GM12878 (cell line): ENCODE measurements at regions not wholly inside any gene's neighbourhood (a gene's known extent, or its start where the extent isn't known, plus 50 kb on each side); places are given as distances from the start of the nearest gene placed in this dataset.

Experiments used
- ATAC-seq: fragments of 200-7000 bp; cut with Tn5 transposase; 3 replicates; pipeline ENCODE4 v1.9.1; 2020; ENCODE audit warnings: mild to moderate bottlenecking, moderate library complexity
- BruUV-seq: library from RNA; stranded (reverse); fragments of 400-500 nt; replicated peaks from 2 replicates; lab custom pipeline; 2021; lab: Mats Ljungman, UMichigan
- CTCF ChIA-PET: fragments of 300-600 bp; sonication (Branson Sonifier 250); formaldehyde crosslinking; extraction: SDS; loops from one replicate; lab custom pipeline; 2021; ENCODE audit warnings: inconsistent platforms; lab: Yijun Ruan, JAX
- POLR2A ChIA-PET: fragments of 350-600 bp; formaldehyde crosslinking; extraction: SDS; loops from one replicate; lab custom pipeline; 2021; ENCODE audit warnings: inconsistent platforms; lab: Charles Lee
- RAD21 ChIA-PET: fragments of 300-600 bp; sonication (Branson Sonifier 250); formaldehyde crosslinking; loops from one replicate; lab custom pipeline; 2023; ENCODE audit warnings: antibody characterized with exemption; ENCODE audit not compliant: unreplicated experiment; lab: Charles Lee
- SMC1A ChIA-PET: fragments of 300-600 bp; sonication (Branson Sonifier 250); formaldehyde crosslinking; loops from one replicate; lab custom pipeline; 2023; ENCODE audit not compliant: unreplicated experiment, uncharacterized antibody; lab: Charles Lee
- DNase-seq: peaks from one replicate; pipeline ENCODE4 v3.0.0-alpha.2; 2011; ENCODE audit warnings: low read depth, low spot score
- FAIRE-seq: peaks from 3 replicates; lab custom pipeline; 2011; peaks lifted over from hg19 to GRCh38; lab: Jason Lieb, UNC
- H2AFZ ChIP-seq: 2 replicates; pipeline ENCODE4 v1.6.0; 2011; ENCODE audit warnings: low read depth, low read length, control low read depth; ENCODE audit not compliant: control insufficient read depth
- H3K27ac ChIP-seq: 2 replicates; pipeline ENCODE4 v1.5.1; 2011; ENCODE audit warnings: control low read depth; ENCODE audit not compliant: control insufficient read depth, insufficient read depth
- H3K27me3 ChIP-seq, 2 experiments: replicated peaks in 1 of 2; 2 replicates each; pipeline versions ENCODE4 v1.6.0 to v1.6.1; 2011; ENCODE audit warnings: low read length in 1 of 2; ENCODE audit not compliant: control insufficient read depth in 2 of 2, insufficient read depth in 2 of 2
- H3K36me3 ChIP-seq, 2 experiments: 2 replicates each; pipeline ENCODE4 v1.5.1; 2011; ENCODE audit warnings: low read length in 1 of 2; ENCODE audit not compliant: control insufficient read depth in 2 of 2, insufficient read depth in 2 of 2
- H3K4me1 ChIP-seq: 2 replicates; pipeline ENCODE4 v1.6.1; 2011; ENCODE audit warnings: mild to moderate bottlenecking, low read length, moderate library complexity, mixed read lengths; ENCODE audit not compliant: control insufficient read depth, insufficient read depth
- H3K4me2 ChIP-seq: 2 replicates; pipeline ENCODE4 v1.6.0; 2011; ENCODE audit warnings: control low read depth; ENCODE audit not compliant: control insufficient read depth, insufficient read depth
- H3K4me3 ChIP-seq: fragments of 200-600 bp; sonication (generic); 2 replicates; pipeline ENCODE4 v1.5.1; 2016
- H3K79me2 ChIP-seq: 2 replicates; pipeline ENCODE4 v1.6.0; 2011; ENCODE audit warnings: low read length; ENCODE audit not compliant: control insufficient read depth, insufficient read depth
- H3K9ac ChIP-seq: 2 replicates; pipeline ENCODE4 v1.8.0; 2011; ENCODE audit warnings: low read length, control low read depth, mixed read lengths; ENCODE audit not compliant: control insufficient read depth, insufficient read depth
- H3K9me3 ChIP-seq: replicated peaks from 3 replicates; pipeline ENCODE4 v1.5.1; 2011; ENCODE audit warnings: mild to moderate bottlenecking, low read length; ENCODE audit not compliant: control insufficient read depth, insufficient read depth
- H4K20me1 ChIP-seq: 2 replicates; pipeline ENCODE4 v1.6.0; 2011; ENCODE audit not compliant: control insufficient read depth, insufficient read depth
- BRCA1 ChIP-seq: IDR thresholded peaks from 2 replicates; pipeline ENCODE4 v1.6.1; 2011; ENCODE audit warnings: low read depth, low read length, improper control_type of control experiment
- EP300 ChIP-seq, 2 experiments: fragments of 150-350 bp in 1 of 2; IDR thresholded peaks; 2 replicates each; pipeline ENCODE4 v1.6.1; 2011 to 2012; ENCODE audit warnings: low read depth in 2 of 2, low read length in 2 of 2, borderline replicate concordance in 1 of 2, improper control_type of control experiment in 1 of 2, inconsistent platforms in 1 of 2; ENCODE audit not compliant: control insufficient read depth in 1 of 2
- JUNB ChIP-seq: IDR thresholded peaks from 2 replicates; pipeline ENCODE4 v1.6.1; 2016; ENCODE audit warnings: antibody characterized with exemption, mild to moderate bottlenecking
- MAX ChIP-seq: IDR thresholded peaks from 2 replicates; pipeline ENCODE4 v1.6.1; 2012; ENCODE audit warnings: low read depth, low read length, improper control_type of control experiment
- NBN ChIP-seq: fragments of 450-650 bp; IDR thresholded peaks from 2 replicates; pipeline ENCODE4 v1.6.1; 2016
- NFIC ChIP-seq: IDR thresholded peaks from 2 replicates; pipeline ENCODE4 v1.6.1; 2012; ENCODE audit warnings: low read depth, mild to moderate bottlenecking, inconsistent platforms, low read length, moderate library complexity
- NFYA ChIP-seq: IDR thresholded peaks from 2 replicates; pipeline ENCODE4 v1.6.1; 2011; ENCODE audit warnings: low read depth, mild to moderate bottlenecking, low read length, improper control_type of control experiment, borderline replicate concordance
- NFYB ChIP-seq: IDR thresholded peaks from 2 replicates; pipeline ENCODE4 v1.6.1; 2011; ENCODE audit warnings: low read depth, mild to moderate bottlenecking, low read length, improper control_type of control experiment, moderate library complexity; ENCODE audit not compliant: insufficient read depth
- NKRF ChIP-seq: fragments of 450-650 bp; conservative IDR thresholded peaks from 2 replicates; pipeline ENCODE4 v1.6.1; 2017; ENCODE audit warnings: mild to moderate bottlenecking, moderate library complexity
- NR2C2 ChIP-seq: IDR thresholded peaks from 2 replicates; pipeline ENCODE4 v1.6.1; 2011; ENCODE audit warnings: borderline replicate concordance, low read depth; ENCODE audit not compliant: control insufficient read depth, insufficient read length
- PAX5 ChIP-seq: IDR thresholded peaks from 2 replicates; pipeline ENCODE4 v1.6.1; 2011; ENCODE audit warnings: low read depth, low read length, borderline replicate concordance
- POLR2AphosphoS5 ChIP-seq: IDR thresholded peaks from 2 replicates; pipeline ENCODE4 v1.6.1; 2011; ENCODE audit warnings: mild to moderate bottlenecking, low read length, inconsistent platforms
- POU2F2 ChIP-seq: IDR thresholded peaks from 3 replicates; pipeline ENCODE4 v1.6.1; 2011; ENCODE audit warnings: low read depth, mild to moderate bottlenecking, low read length, borderline replicate concordance
- RELA ChIP-seq: fragments of 450-650 bp; IDR thresholded peaks from 2 replicates; pipeline ENCODE4 v1.8.0; 2014; ENCODE audit warnings: borderline replicate concordance; ENCODE audit not compliant: partially characterized antibody
- SMARCA5 ChIP-seq: fragments of 450-650 bp; IDR thresholded peaks from 2 replicates; pipeline ENCODE4 v1.6.1; 2017; ENCODE audit warnings: mild to moderate bottlenecking
- TAF1 ChIP-seq: IDR thresholded peaks from 2 replicates; pipeline ENCODE4 v1.6.1; 2011; ENCODE audit warnings: mild to moderate bottlenecking, low read depth, low read length, borderline replicate concordance
- ZBED1 ChIP-seq: IDR thresholded peaks from 2 replicates; pipeline ENCODE4 v1.6.1; 2016; ENCODE audit warnings: borderline replicate concordance
- ZNF24 ChIP-seq: fragments of 450-650 bp; IDR thresholded peaks from 2 replicates; pipeline ENCODE4 v1.6.1; 2017; ENCODE audit warnings: antibody characterized with exemption, mild to moderate bottlenecking
- in situ Hi-C: fragments of 300-500 bp; cut with MboI; formaldehyde crosslinking; loops from 9 replicates; pipeline ENCODE4 v1.14.3; 2018; ENCODE audit warnings: mixed read lengths
- intact Hi-C: fragments of 100-400 bp; cut with micrococcal nuclease; formaldehyde crosslinking; loops from one replicate; pipeline ENCODE4 v1.14.2; 2022; ENCODE audit not compliant: unreplicated experiment

GRCh38 chr21:25416669-25417068 lies 190.6 kb downstream of the MRPL39 start (continued):
- TF ChIP-seq NKRF (no peak), PAX5 (no peak), MAX (no peak), NBN (no peak), JUNB (peak; percentile 83), NR2C2 (no peak), SMARCA5 (no peak), NFYB (no peak), EP300 (IDR thresholded peaks at IDR 0.05; ENCODE audit: borderline replicate concordance in 1 of 2, control insufficient read depth in 1 of 2, low read depth in 2 of 2, low read length in 2 of 2) (0 out of 4 replicates have a peak, but pooled peaks of 1 of the 2 experiments have one; percentile 12), NFYA (no peak), POLR2AphosphoS5 (no peak), TAF1 (no peak)

GRCh38 chr21:25412100-25412499 lies 195.2 kb downstream of the MRPL39 start:
- no peak overlapping the region for H2AFZ ChIP-seq
- intact Hi-C loops (no loop called here), in situ Hi-C loops (loop anchor here (10.0 kb wide), 1 partner anchor 323 kb away; the partner anchor contains the start of genes ATP5PF and GABPA)
- no TSS peak for BruUV-seq
- POLR2A ChIA-PET: no interaction called here
- peaks cover 12% of the 10 kb centered on the region for H3K9me3 ChIP-seq
- H3K36me3 ChIP-seq: peaks cover 2 to 11% of the 10 kb centered on the region in 2 experiments
- FAIRE-seq: no peak
- CTCF ChIA-PET: interaction anchor here (0.9 to 1.0 kb wide), 2 partner anchors 27 to 296 kb away, joined by 3 read pairs; no protein-coding TSS in a partner anchor
- H4K20me1 ChIP-seq: no peaks in the 10 kb centered on the region
- TF ChIP-seq BRCA1 (no peak), POU2F2 (no peak), ZNF24 (no peak), RELA (no peak), ZBED1 (0 out of 2 replicates have a peak, but pooled peaks have one; percentile 17), NFIC (0 out of 2 replicates have a peak, but pooled peaks have one; percentile 19)
- SMC1A ChIA-PET: interaction anchor here (0.6 to 2.6 kb wide), 8 partner anchors 8 to 64 kb away, joined by 3 to 11 read pairs (median 4); no protein-coding TSS in a partner anchor
- H3K4me3 ChIP-seq: no peak overlapping the region
- H3K9ac ChIP-seq: no peak overlapping the region
- H3K27ac ChIP-seq: no peak overlapping the region; the same call in 1 of the 2 replicates
- H3K4me1 ChIP-seq: peaks cover 12% of the 10 kb centered on the region
- H3K27me3 ChIP-seq: no peaks in the 10 kb centered on the region
- no peak for DNase-seq
- peak; percentile 28; the same call in 2 of the 3 replicates for ATAC-seq
- RAD21 ChIA-PET: no interaction called here
- H3K4me2 ChIP-seq: peak overlapping the region; percentile 45; the same call in 1 of the 2 replicates
- peaks cover 50% of the 10 kb centered on the region for H3K79me2 ChIP-seq
